Upper lobe of left lung (tissue), 6 donors: ENCODE measurements at regions not wholly inside any gene's neighbourhood (a gene's known extent, or its start where the extent isn't known, plus 50 kb on each side); places are given as distances from the start of the nearest gene placed in this dataset.

Experiments used
- ATAC-seq, 2 donors: fragments of 200-7000 bp; cut with Tn5 transposase; one replicate each; pipeline ENCODE4 v1.9.1; 2022; ENCODE audit warnings: mild to moderate bottlenecking in 2 of 2, moderate library complexity in 2 of 2; ENCODE audit not compliant: low FRiP score in 2 of 2
- DNase-seq, 2 donors: peaks; one replicate each; pipeline ENCODE4 v3.0.0-alpha.2; 2019 to 2020
- H3K27ac ChIP-seq, 4 donors: fragments of 200-600 bp; sonication (generic); one replicate each; pipeline ENCODE4 v1.5.1; 2016 to 2019
- H3K27me3 ChIP-seq, 4 donors: fragments of 200-600 bp; sonication (generic); one replicate each; pipeline ENCODE4 v1.5.1; 2017 to 2019
- H3K36me3 ChIP-seq, 4 donors: fragments of 200-600 bp; sonication (generic); one replicate each; pipeline ENCODE4 v1.5.1; 2016 to 2019
- H3K4me1 ChIP-seq, 4 donors: fragments of 200-600 bp; sonication (generic); one replicate each; pipeline ENCODE4 v1.5.1; 2018 to 2019
- H3K4me3 ChIP-seq, 4 donors: fragments of 200-600 bp; sonication (generic); one replicate each; pipeline ENCODE4 v1.5.1; 2017 to 2019; ENCODE audit warnings: mild to moderate bottlenecking in 2 of 4, moderate library complexity in 1 of 4
- H3K9me3 ChIP-seq, 4 donors: fragments of 200-600 bp; sonication (generic); one replicate each; pipeline ENCODE4 v1.5.1; 2018 to 2019
- EP300 ChIP-seq, 4 donors: sonication (generic); formaldehyde crosslinking; IDR thresholded peaks; one replicate each; pipeline ENCODE4 v1.5.1; 2017; ENCODE audit warnings: antibody characterized with exemption in 4 of 4, control low read depth in 2 of 4
- POLR2A ChIP-seq, 4 donors: fragments of 450-650 bp; IDR thresholded peaks; one replicate each; pipeline ENCODE4 v1.5.1; 2016 to 2017; ENCODE audit warnings: antibody characterized with exemption in 4 of 4, mild to moderate bottlenecking in 2 of 4
- POLR2AphosphoS5 ChIP-seq, 2 donors: sonication (generic); formaldehyde crosslinking; IDR thresholded peaks; one replicate each; pipeline ENCODE4 v1.5.1; 2017; ENCODE audit warnings: antibody characterized with exemption in 2 of 2
- WGBS, 2 donors: methylation state at CpG; one replicate each; pipeline ENCODE4 v1.1.5; 2017 to 2018; 5-methylcytosine and 5-hydroxymethylcytosine counted together
- TF ChIP-seq, protein P1 (sequence below), 6 experiments: fragments of 450-650 bp in 4 of 6; fragments of 200-600 bp in 2 of 6; sonication (generic) in 2 of 6; IDR thresholded peaks; one replicate each; pipeline ENCODE4 v1.5.1; 2016 to 2019; ENCODE audit warnings: antibody characterized with exemption in 6 of 6
- donor health status: DM: no; HTN: no; CAD: no; lungs with moderate emphysema.
- donor health status: DM: no; HTN: yes; CAD: no; lungs with severe emphysema.

DNA sequence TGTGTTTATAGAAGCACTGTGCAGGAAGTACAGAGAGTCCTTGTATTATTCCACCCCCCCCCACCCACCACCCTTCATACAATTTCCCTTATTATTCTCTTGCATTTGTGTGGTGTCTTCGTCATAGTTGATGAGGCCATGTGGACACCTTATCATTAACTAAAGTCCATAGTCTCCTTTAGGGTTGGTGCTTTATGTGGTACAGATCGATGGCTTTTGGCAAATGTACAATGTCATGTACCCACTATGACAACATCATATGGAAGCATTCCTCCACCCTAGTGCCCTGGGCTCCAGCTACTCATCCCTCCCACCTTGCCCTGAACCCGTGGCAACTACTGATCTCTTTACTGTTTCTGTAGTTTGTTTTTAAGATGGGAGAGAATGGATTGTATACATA is 93.8 kb upstream of the HDAC4 start:
- DNase-seq: no peak
- WGBS, 2 donors: 83 to 85% methylated on average over 3 of the region's 3 CpGs
- no peak overlapping the region for H3K4me3 ChIP-seq
- H3K9me3 ChIP-seq: no peaks in the 10 kb centered on the region
- no peak overlapping the region for H3K27ac ChIP-seq
- TF ChIP-seq, protein P1, sequence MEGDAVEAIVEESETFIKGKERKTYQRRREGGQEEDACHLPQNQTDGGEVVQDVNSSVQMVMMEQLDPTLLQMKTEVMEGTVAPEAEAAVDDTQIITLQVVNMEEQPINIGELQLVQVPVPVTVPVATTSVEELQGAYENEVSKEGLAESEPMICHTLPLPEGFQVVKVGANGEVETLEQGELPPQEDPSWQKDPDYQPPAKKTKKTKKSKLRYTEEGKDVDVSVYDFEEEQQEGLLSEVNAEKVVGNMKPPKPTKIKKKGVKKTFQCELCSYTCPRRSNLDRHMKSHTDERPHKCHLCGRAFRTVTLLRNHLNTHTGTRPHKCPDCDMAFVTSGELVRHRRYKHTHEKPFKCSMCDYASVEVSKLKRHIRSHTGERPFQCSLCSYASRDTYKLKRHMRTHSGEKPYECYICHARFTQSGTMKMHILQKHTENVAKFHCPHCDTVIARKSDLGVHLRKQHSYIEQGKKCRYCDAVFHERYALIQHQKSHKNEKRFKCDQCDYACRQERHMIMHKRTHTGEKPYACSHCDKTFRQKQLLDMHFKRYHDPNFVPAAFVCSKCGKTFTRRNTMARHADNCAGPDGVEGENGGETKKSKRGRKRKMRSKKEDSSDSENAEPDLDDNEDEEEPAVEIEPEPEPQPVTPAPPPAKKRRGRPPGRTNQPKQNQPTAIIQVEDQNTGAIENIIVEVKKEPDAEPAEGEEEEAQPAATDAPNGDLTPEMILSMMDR (IDR thresholded peaks at IDR 0.05): no peak
- no peak for TF ChIP-seq POLR2AphosphoS5 (IDR thresholded peaks at IDR 0.05)
- TF ChIP-seq EP300 (IDR thresholded peaks at IDR 0.05): no peak
- TF ChIP-seq POLR2A (IDR thresholded peaks at IDR 0.05): no peak
- peaks cover 7 to 20% (median 12%) of the 10 kb centered on the region in 4 donors for H3K4me1 ChIP-seq
- no peaks in the 10 kb centered on the region for H3K27me3 ChIP-seq
- H3K36me3 ChIP-seq: no peaks in the 10 kb centered on the region
- no peak for ATAC-seq

DNA sequence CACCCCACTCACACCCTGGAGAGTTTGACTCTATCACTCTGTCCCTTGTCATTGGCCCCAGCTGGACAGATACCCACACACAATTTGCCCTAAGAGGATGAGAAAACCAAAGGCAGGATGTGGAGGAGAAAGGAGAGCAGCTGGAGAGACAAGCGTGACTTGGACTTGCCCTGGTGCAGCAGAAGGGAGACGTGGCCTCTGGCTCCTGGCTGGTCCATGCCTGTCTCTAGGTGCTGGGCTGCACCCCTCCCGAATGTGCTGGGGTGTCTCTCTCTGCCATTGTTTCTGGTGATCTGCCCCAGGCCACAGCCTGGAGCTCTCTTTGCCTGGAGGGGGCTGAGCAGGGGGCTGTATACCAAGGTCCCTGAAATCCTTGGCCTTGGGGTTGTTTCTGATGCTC is 88.7 kb upstream of the HDAC4 start:
- WGBS, 2 donors: 87 to 100% methylated on average over 2 to 3 of the region's 3 CpGs
- H3K27ac ChIP-seq: no peak overlapping the region
- no peaks in the 10 kb centered on the region for H3K4me1 ChIP-seq
- H3K36me3 ChIP-seq: no peaks in the 10 kb centered on the region
- DNase-seq (no peak), ATAC-seq (no peak)
- TF ChIP-seq, protein P1 (IDR thresholded peaks at IDR 0.05): no peak
- H3K9me3 ChIP-seq: no peaks in the 10 kb centered on the region
- no peaks in the 10 kb centered on the region for H3K27me3 ChIP-seq
- no peak overlapping the region for H3K4me3 ChIP-seq

DNA sequence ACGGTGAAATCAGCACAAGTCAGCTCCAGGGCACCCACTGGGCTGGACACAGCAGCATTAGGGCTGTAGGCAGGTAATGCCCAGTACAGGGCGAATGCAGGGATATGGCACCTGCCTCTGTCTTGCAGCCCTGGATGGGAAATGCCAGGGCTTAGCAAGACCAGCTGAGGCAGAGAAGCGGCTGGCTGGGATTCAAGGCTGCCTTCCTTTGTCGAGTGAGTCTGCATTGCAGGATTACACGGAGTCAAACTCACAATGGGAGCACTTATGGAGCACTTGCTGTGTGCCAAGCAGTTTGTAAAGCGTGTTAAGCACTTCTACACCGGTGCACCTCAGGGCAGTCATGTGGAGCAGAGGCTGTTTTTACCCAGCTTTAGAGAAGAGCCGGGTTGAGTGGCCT is 87.3 kb upstream of the HDAC4 start:
- Histone ChIP-seq H3K27ac (no peak overlapping the region), H3K4me1 (no peaks in the 10 kb centered on the region), H3K36me3 (no peaks in the 10 kb centered on the region), H3K27me3 (no peaks in the 10 kb centered on the region), H3K9me3 (no peaks in the 10 kb centered on the region), H3K4me3 (no peak overlapping the region)
- ATAC-seq (no peak), DNase-seq (no peak)
- WGBS, 2 donors: 68 to 75% methylated on average over 8 of the region's 8 CpGs
- TF ChIP-seq POLR2AphosphoS5 (IDR thresholded peaks at IDR 0.05) (no peak), EP300 (IDR thresholded peaks at IDR 0.05) (no peak), POLR2A (IDR thresholded peaks at IDR 0.05) (no peak)
- TF ChIP-seq, protein P1 (IDR thresholded peaks at IDR 0.05): no peak

DNA sequence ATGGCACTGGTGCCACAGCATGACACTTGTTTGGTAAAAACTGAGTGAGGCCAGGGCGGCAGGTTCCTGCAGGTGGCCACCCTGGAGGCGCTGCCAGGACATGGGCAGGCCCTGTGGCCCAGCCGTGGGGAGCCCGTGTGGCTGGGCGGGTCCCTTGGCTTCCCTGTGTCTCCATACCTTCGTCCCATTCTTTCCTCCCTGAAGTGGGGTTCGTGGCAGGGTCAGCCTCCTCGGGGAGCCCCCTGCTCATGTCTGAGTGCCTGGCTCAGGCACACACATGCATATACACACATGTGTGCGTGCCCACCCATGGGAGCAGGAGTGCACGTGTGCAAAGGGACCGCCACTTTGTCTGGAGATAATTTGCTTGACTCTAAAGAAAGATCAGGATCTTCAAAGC is 86.5 kb upstream of the HDAC4 start:
- no peak for ATAC-seq
- 93% methylated on average over 4 to 11 of the region's 11 CpGs for WGBS, 2 donors

DNA sequence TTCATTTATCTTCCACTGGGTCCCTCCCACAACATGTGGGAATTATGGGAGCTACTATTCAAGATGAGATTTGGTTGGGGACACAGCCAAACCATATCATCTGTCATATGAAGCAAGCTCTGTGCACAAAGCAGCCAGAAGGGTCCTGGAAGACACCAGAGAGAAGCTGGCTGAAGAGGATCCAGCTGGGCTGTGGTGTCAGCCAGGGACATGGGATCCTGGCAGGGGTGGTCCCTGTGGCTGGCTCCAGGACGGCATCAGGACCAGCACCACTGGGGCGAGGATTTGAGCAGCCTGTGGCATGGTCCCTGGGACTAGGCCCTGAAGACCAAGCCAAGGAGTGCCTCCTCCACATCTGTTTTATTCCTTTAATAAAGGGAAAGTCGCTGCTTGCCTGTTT is 84.8 kb upstream of the HDAC4 start:
- TF ChIP-seq EP300 (IDR thresholded peaks at IDR 0.05): no peak
- TF ChIP-seq, protein P1 (IDR thresholded peaks at IDR 0.05): no peak
- TF ChIP-seq POLR2AphosphoS5 (IDR thresholded peaks at IDR 0.05): no peak
- no peak for TF ChIP-seq POLR2A (IDR thresholded peaks at IDR 0.05)
- 87 to 93% methylated on average over 3 of the region's 3 CpGs for WGBS, 2 donors
- H3K27ac ChIP-seq: no peak overlapping the region
- DNase-seq: no peak
- no peaks in the 10 kb centered on the region for H3K27me3 ChIP-seq
- no peak for ATAC-seq
- no peak overlapping the region for H3K4me3 ChIP-seq
- H3K36me3 ChIP-seq: no peaks in the 10 kb centered on the region
- no peaks in the 10 kb centered on the region for H3K4me1 ChIP-seq
- H3K9me3 ChIP-seq: no peaks in the 10 kb centered on the region

More for the DNA sequence above, 86.5 kb upstream of the HDAC4 start:
- no peaks in the 10 kb centered on the region for H3K4me1 ChIP-seq
- no peaks in the 10 kb centered on the region for H3K9me3 ChIP-seq
- no peak overlapping the region for H3K27ac ChIP-seq
- H3K36me3 ChIP-seq: no peaks in the 10 kb centered on the region
- peak in 1 of 2 donors; percentile 62 for DNase-seq
- no peaks in the 10 kb centered on the region for H3K27me3 ChIP-seq
- no peak for TF ChIP-seq POLR2AphosphoS5 (IDR thresholded peaks at IDR 0.05)
- TF ChIP-seq, protein P1 (IDR thresholded peaks at IDR 0.05): no peak
- H3K4me3 ChIP-seq: no peak overlapping the region
